ENCODE measurements at regions not wholly inside any gene's neighbourhood (a gene's known extent, or its start where the extent isn't known, plus 50 kb on each side); places are given as distances from the start of the nearest gene placed in this dataset.

DNA sequence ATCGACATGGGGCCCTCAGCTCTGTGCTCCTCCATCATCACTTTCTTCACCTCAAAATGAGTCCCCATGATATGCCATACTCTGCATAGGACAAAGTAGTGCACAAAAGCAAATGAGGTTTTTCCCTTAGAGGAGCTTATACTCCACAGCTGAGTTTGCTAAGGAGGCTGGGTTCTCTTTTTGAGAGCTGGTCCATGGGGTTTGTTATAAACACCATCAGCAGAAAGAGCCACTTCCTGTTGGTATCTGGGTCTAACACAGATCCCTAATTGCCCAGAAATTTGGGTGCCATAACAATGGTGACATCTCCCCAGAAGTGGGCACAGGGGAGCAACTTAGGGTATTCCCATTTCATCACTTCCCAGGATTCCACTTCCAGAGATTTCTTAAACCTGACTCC lies 395.7 kb downstream of the FOXO1 start:
- Histone ChIP-seq H3K4me2 (replicated peaks; ENCODE audit: extremely low read depth, low read length, poor library complexity, severe bottlenecking) (no peak overlapping the region), H2AFZ (ENCODE audit: insufficient read depth, low read depth, low read length, poor library complexity, severe bottlenecking) (no peak overlapping the region), H3K9me3 (replicated peaks in 1 of 2; ENCODE audit: control insufficient read depth in 1 of 2, insufficient read depth in 1 of 2, low read length in 2 of 2) (no peaks in the 10 kb centered on the region), H3K4me1 (ENCODE audit: control insufficient read depth in 1 of 2, insufficient read depth in 2 of 2, low read length in 2 of 2) (no peaks in the 10 kb centered on the region), H3K36me3 (replicated peaks in 1 of 2; ENCODE audit: control insufficient read depth in 1 of 2, insufficient read depth in 2 of 2, low read length in 2 of 2) (no peaks in the 10 kb centered on the region), H3K9ac (ENCODE audit: insufficient read depth, low read length, poor library complexity, severe bottlenecking) (no peak overlapping the region), H3K79me2 (ENCODE audit: insufficient read depth, low read length) (no peaks in the 10 kb centered on the region), H3K27me3 (ENCODE audit: control insufficient read depth in 2 of 2, insufficient read depth in 2 of 2, low read length in 2 of 2) (no peaks in the 10 kb centered on the region), H4K20me1 (ENCODE audit: insufficient read depth, low read length) (no peaks in the 10 kb centered on the region), H3K4me3 (replicated peaks in 1 of 3; ENCODE audit: low read depth in 2 of 3, low read length in 3 of 3) (no peak overlapping the region), H3K27ac (ENCODE audit: low read depth in 1 of 2, low read length in 2 of 2) (no peak overlapping the region)
- no peak for DNase-seq
- Mint-ChIP-seq H3K36me3 (no peaks in the 10 kb centered on the region), H3K4me3 (no peak overlapping the region), H3K4me1 (peaks cover 10% of the 10 kb centered on the region), H3K27ac (no peak overlapping the region), H3K27me3 (ENCODE audit: low read depth in 3 of 3) (peaks cover 0 to 2% (median 1%) of the 10 kb centered on the region in 3 donors), H3K9me3 (no peaks in the 10 kb centered on the region)
- TF ChIP-seq, protein P1, sequence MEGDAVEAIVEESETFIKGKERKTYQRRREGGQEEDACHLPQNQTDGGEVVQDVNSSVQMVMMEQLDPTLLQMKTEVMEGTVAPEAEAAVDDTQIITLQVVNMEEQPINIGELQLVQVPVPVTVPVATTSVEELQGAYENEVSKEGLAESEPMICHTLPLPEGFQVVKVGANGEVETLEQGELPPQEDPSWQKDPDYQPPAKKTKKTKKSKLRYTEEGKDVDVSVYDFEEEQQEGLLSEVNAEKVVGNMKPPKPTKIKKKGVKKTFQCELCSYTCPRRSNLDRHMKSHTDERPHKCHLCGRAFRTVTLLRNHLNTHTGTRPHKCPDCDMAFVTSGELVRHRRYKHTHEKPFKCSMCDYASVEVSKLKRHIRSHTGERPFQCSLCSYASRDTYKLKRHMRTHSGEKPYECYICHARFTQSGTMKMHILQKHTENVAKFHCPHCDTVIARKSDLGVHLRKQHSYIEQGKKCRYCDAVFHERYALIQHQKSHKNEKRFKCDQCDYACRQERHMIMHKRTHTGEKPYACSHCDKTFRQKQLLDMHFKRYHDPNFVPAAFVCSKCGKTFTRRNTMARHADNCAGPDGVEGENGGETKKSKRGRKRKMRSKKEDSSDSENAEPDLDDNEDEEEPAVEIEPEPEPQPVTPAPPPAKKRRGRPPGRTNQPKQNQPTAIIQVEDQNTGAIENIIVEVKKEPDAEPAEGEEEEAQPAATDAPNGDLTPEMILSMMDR (IDR thresholded peaks at IDR 0.05), result no peak
- WGBS (ENCODE audit: insufficient coverage), result 100% methylated on average over 1 of the region's 1 CpG
- intact Hi-C loops (cut with micrococcal nuclease), result no loop called here

DNA sequence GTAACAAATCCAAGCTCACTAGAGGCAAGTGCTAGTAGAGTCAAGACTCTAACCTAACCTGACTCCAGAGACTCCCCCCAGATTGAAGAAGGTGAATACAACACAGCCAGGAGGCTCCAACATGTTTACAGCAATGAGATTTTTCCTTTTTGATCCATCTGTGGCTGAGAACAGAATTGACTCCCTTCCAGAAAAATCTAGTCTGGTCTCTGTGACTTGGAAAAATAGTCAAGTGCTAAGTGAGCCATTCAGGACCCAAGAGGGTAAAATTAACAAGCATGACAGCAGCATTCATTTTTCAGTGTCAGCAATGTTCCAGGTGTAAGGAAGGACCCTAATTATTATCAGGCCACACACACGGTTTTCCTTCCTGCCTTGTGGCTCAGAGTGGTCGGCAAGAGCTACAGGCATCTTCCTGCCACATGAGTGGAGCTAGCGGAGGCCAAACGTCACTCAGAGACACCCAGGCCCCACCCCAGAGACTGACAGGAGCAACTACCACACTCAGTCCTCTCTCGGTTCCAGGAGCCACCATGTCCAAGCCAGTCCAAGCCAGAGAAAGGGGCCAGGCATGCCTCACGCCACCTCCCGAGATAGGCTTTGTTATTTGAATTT lies 395.1 kb downstream of the FOXO1 start:
- Histone ChIP-seq H4K20me1 (ENCODE audit: insufficient read depth, low read length) (no peaks in the 10 kb centered on the region), H3K4me2 (replicated peaks; ENCODE audit: extremely low read depth, low read length, poor library complexity, severe bottlenecking) (no peak overlapping the region), H3K9me3 (replicated peaks in 1 of 2; ENCODE audit: control insufficient read depth in 1 of 2, insufficient read depth in 1 of 2, low read length in 2 of 2) (no peaks in the 10 kb centered on the region), H3K27ac (ENCODE audit: low read depth in 1 of 2, low read length in 2 of 2) (no peak overlapping the region), H3K9ac (ENCODE audit: insufficient read depth, low read length, poor library complexity, severe bottlenecking) (no peak overlapping the region), H3K4me1 (ENCODE audit: control insufficient read depth in 1 of 2, insufficient read depth in 2 of 2, low read length in 2 of 2) (no peaks in the 10 kb centered on the region), H2AFZ (ENCODE audit: insufficient read depth, low read depth, low read length, poor library complexity, severe bottlenecking) (peak overlapping the region; percentile 52), H3K79me2 (ENCODE audit: insufficient read depth, low read length) (no peaks in the 10 kb centered on the region), H3K36me3 (replicated peaks in 1 of 2; ENCODE audit: control insufficient read depth in 1 of 2, insufficient read depth in 2 of 2, low read length in 2 of 2) (no peaks in the 10 kb centered on the region), H3K27me3 (ENCODE audit: control insufficient read depth in 2 of 2, insufficient read depth in 2 of 2, low read length in 2 of 2) (no peaks in the 10 kb centered on the region), H3K4me3 (replicated peaks in 1 of 3; ENCODE audit: low read depth in 2 of 3, low read length in 3 of 3) (no peak overlapping the region)
- H3K27ac Mint-ChIP-seq, result no peak overlapping the region
- H3K4me1 Mint-ChIP-seq, result peaks cover 10% of the 10 kb centered on the region
- no peaks in the 10 kb centered on the region for H3K9me3 Mint-ChIP-seq
- intact Hi-C loops (cut with micrococcal nuclease), result no loop called here
- peaks cover 0 to 2% (median 1%) of the 10 kb centered on the region in 3 donors for H3K27me3 Mint-ChIP-seq (ENCODE audit: low read depth in 3 of 3)
- TF ChIP-seq, protein P1 (IDR thresholded peaks at IDR 0.05), result no peak
- no peak overlapping the region for H3K4me3 Mint-ChIP-seq
- WGBS (ENCODE audit: insufficient coverage), result 5% methylated on average over 7 of the region's 7 CpGs
- no peaks in the 10 kb centered on the region for H3K36me3 Mint-ChIP-seq
- DNase-seq, result no peak
